ENCODE measurements at regions not wholly inside any gene's neighbourhood (a gene's known extent, or its start where the extent isn't known, plus 50 kb on each side); places are given as distances from the start of the nearest gene placed in this dataset.

DNA sequence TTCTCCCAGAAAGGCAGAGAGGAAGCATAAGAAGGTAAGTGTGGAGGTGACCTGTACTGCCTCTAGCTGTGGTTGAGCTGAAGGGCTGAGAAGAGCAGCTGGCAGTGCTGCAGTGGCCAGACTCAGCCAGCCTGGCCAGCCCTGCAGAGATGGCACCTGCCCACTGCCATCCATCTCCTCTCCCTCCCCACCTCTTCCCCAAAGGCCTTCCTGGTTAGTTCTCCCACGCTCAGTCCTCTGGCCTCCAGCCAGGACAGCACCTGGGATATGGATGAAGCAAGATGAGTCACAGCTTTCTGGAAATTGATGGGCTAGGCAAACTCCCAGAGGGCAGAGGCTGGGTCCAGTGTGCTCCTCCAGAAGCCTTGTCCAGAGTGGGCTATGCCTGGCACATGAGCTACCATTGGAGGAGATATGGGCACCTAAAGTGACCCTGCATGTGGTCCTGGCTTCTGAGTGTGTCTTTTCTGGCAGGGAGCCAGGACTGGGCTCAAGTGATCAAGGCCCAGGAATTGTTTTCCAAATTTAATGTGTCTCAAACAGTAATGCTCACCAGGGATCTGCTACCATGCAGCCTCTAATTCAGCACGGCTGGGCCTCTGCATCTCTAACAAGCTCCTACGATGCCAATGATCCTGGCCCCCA, 81.0 kb upstream of the CACUL1 start:
- no peak for DNase-seq (ENCODE audit: low read depth in 1 of 2, low spot score in 1 of 2)

DNA sequence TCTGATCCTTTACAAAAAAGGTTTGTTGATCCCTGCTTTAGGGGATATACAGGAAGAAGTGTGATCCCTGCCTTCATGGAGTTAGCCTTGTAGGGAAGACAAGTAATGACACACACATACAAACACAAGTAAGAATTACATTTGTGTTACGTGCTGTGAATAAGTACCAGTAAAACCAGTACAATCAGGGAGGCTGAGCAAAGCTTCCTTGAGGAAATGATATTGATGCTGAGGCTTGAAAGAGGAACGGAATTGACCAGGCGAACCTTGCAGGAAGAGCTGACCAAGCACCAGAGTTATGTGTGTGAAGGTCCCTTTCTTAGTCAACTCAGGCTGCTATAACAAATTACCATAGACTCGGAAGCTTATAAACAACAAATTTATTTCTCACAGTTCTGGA, 83.6 kb upstream of the CACUL1 start:
- no peak for DNase-seq (ENCODE audit: low read depth in 1 of 2, low spot score in 1 of 2)

- no peak for DNase-seq (ENCODE audit: low read depth in 1 of 2, low spot score in 1 of 2)
These were observed 84.6 kb upstream of the CACUL1 start for GRCh38 chr10:118839348-118839747.

DNA sequence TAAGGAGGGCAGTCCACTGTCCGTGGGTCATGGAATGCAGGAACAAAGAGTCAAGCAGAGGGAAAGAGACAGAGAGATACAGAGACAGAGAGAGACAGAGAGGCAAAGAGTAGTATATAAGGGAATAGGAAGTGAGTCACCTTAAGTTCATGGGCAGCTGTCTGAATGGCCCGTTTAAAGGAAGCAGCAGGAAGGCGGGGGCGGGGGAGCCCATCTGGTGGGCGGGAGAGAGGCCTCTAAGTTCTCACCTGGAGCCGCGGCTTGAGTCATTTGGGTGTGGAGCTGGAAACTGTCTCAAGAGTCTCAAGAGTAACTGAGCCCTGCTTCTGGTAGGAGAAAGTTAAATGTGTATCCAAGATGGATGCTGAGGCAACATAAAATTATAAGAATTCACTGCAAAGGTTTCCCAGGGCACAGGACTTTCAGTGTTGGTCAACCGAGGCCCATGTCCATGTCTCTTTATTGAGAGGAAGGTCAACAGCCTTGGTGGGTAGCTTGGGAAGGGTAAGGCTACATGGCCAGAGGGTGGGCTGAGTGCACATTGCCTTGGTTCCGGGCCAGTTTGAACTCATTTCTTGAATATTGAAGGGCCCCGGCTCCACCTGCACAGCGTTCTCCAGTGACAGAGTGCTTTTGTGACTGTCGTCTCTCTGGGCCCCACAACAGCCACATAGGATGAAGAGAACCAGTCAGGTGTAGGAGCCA, 85.5 kb upstream of the CACUL1 start:
- DNase-seq (ENCODE audit: low read depth in 1 of 2, low spot score in 1 of 2): peak in 1 of 2 donors; percentile 4

- DNase-seq (ENCODE audit: low read depth in 1 of 2, low spot score in 1 of 2): no peak
These were observed 86.2 kb upstream of the CACUL1 start for GRCh38 chr10:118840776-118841468.

DNA sequence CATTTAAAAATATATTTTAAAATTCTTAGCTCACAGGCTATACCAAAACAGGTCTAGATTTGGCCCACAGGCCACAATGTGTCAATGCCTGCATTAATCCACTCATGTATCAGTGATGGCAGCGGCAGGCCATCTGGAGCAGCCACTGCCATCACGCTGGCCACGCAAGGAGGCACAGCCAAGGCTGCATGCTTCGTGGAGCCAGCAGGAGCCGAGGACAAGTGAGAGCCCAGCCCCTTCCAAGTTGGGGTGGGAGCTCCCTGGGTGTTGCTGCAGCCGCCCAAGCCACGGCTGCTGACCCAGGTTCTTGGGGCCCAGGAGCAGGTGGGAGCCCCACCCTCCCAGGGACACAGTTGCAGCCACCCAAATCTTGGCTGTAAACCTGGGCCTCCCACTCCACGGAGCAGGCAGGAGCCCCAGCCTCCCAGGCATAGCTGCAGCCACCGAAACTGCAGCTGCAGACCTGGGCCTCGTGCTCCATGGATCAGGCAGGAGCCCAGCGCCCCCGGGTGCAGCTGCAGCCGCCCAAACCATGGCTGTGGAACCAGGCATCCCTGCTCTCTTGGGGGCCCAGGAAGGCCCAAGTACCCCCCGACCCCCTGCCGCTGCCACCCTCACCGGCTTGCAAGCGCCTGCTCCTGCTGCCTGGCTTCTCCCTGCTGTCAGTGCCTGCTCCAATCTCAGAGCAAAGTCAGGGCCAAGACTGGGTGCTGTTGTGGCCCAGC, 87.3 kb upstream of the CACUL1 start:
- no peak for DNase-seq (ENCODE audit: low read depth in 1 of 2, low spot score in 1 of 2)

DNA sequence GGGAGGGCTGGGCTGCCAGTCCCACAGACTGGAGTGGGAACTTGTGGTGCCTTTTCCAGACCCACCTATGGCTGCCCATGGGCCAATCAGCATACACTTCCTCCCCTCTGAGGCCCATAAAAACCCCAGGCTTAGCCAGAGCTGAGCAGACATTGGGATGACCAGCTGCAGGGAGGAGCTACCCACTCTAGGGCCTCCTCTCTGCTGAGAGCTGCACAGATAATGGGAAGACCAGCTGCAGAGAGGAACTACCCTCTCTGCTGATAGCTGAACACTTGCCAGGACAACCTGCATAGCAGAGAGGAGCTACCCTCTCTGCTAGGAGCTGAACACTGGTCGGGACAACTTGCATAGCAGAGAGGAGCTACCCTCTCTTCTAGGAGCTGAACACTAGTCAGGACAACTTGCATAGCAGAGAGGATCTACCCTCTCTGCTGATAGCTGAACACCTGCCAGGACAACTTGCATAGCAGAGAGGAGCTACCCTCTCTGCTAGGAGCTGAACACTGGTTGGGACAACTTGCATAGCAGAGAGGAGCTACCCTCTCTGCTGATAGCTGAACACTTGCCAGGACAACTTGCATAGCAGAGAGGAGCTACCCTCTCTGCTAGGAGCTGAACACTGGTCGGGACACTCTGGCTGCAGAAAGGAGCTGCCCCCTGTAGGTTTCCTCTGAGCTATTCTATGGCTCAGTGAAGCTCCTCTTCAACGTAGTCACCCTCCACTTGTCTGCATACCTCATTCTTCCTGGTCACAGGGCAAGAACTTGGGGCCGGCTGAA, 88.3 kb upstream of the CACUL1 start:
- no peak for DNase-seq (ENCODE audit: low read depth in 1 of 2, low spot score in 1 of 2)

- no peak for DNase-seq (ENCODE audit: low read depth in 1 of 2, low spot score in 1 of 2)
These were observed 89.0 kb upstream of the CACUL1 start for GRCh38 chr10:118843647-118844265.

DNA sequence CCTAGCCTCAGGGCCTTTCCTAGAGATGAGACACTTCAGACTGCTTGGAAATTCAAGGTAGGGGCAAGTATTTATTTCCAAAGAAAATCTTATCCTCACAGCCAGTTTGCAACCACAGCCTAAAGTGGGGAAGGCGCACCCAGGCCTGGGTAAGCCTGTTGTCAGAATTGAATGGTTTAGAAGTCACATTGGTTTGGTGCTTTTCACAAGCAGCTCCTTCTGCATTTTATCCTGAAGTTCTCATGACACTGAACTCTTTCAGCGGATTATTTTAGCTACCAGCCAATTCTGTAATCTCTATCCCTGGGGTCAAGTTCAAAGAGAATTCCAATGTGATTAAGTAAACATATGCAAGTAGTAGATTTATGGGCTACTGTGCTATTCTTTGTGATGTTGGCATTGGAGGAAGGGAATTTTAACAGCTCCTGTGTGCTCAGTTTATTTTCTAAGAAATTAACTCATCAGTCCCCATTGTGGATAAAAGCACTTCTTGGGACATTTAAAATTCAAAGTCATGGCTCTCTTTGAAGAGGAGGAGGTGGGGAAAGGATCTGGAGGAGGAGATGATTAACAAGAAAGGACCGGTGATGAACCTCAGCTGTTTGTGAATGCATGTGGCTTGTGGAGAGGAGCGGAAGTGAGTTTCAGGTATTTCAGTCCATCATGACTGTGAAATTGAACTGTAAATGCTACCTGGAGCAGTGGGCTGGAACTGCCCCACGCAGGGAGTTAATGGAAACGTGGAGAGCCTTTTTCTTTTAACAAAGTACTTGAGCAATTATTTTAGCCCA, 90.2 kb upstream of the CACUL1 start:
- DNase-seq (ENCODE audit: low read depth in 1 of 2, low spot score in 1 of 2): no peak

- DNase-seq (ENCODE audit: low read depth in 1 of 2, low spot score in 1 of 2): no peak
These were observed 91.0 kb upstream of the CACUL1 start for GRCh38 chr10:118845776-118846175.

DNA sequence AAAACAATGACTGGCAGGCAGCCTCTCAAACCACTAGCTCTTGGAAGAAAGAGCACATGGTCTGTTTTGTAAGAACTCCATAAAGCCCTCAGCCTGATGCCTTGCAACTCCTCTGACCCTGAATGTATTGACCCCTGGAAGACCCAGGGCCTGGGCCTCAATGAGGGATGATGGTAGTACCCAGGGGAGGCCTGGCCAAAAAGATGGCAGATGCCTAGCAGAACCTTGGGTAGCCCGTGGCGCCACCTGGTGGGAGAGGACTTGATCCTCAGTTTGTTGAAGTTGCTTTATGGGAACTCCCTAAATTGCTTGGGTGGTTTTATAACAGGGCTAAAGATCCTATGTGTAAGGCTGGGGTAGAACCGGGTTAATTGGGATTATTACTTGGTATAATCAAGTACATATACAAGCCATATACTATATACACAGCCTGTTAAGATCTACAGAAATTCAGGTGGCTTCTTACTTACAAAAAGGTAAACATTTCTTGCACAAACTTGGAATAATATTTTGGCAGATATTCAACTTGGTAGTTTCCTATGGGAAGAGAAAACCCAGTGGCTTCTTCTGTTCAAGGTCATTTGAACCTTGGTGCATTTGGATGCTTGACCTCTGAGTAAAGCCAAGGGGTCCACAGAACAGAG, 95.8 kb upstream of the CACUL1 start:
- DNase-seq (ENCODE audit: low read depth in 1 of 2, low spot score in 1 of 2): peak; percentile 23 to 35

DNA sequence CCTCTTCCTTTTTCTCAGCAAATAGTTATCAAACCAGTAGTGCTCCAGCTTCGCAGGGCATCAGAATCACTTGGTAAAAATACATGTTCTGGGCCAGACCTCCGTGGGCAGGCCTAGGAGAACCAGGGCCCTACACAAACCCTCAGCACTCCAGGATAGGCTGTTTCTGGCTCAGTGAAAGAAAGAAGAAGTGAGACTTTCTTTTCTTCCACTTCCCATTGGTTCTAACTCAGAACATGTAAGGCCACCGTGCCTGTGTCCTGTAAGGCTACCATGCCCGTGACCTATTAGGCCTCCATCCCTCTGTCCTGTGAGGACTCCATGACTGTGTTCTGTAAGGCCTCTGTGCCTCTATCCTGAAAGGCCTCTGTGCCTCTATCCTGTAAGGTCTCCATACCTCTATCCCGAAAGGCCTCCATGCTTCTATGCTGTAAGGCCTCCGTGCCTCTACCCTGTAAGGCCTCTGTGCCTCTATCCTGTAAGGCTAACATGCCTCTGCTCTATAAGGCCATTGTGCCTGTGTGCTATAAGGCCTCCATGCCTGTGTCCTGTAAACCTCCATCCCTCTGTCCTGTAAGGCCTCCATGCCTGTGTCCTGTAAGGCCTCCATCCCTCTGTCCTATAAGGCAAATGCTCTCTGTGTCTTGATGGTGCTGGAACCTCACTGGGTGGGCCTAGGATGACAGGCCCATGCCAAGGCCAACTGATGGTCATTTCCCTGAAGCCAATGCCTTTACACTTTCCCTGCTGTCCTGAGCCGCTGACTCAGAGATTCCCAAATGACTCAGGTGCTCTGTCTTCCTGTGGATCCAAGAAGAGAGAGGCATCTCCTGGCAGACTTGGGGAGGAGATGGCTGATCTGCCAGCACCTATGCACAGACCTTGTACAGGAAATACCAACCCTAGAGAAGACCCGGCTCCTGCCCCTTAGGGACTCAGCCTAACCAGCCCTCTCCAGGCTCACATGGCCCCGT, 96.6 kb upstream of the CACUL1 start:
- no peak for DNase-seq (ENCODE audit: low read depth in 1 of 2, low spot score in 1 of 2)

- no peak for DNase-seq (ENCODE audit: low read depth in 1 of 2, low spot score in 1 of 2)
These were observed 99.1 kb upstream of the CACUL1 start for GRCh38 chr10:118853916-118854315.

GRCh38 chr10:118856106-118856505, 101.3 kb upstream of the CACUL1 start:
- DNase-seq (ENCODE audit: low read depth in 1 of 2, low spot score in 1 of 2): no peak

- no peak for DNase-seq (ENCODE audit: low read depth in 1 of 2, low spot score in 1 of 2)
These were observed 111.4 kb upstream of the CACUL1 start for GRCh38 chr10:118865998-118866693.

DNA sequence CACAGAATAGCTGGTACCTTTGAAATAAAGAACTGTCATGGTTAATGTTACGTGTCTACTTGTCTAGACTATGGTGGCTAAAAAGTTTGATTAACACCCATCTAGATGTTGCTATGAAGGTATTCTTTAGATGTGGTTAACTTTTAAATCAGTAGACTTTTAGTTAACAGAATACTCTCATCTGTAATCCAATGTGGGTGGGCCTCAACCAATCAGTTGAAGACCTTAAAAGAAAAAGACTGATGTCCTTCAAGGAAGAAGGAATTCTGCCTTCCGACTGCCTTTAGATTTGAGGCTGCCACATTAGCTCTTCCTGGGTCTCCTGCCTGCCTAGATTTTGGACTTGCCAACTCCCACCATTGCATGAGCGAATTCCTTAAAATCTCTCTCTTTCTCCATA, 113.0 kb upstream of the CACUL1 start:
- DNase-seq (ENCODE audit: low read depth in 1 of 2, low spot score in 1 of 2): no peak

DNA sequence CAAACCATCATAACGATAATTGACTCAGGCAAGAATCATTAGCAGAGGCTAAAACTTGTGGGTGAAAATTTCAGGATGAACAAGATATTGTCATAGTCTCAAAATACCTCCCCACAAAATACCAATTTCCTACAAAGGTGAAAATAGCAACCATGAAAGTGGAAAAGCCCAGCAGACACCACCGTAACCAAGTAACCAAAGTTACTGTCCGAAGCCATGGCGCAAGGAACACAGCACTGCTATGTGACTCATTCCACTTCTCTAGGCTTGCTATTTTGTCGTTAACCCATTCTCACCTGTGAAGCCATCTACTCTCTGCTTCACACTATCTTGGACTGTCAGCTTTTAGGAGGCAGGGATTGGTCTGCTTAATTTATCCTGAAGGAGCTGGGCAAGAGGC, 113.8 kb upstream of the CACUL1 start:
- no peak for DNase-seq (ENCODE audit: low read depth in 1 of 2, low spot score in 1 of 2)
